CD14-positive monocyte (primary cell): ENCODE measurements at regions not wholly inside any gene's neighbourhood (a gene's known extent, or its start where the extent isn't known, plus 50 kb on each side); places are given as distances from the start of the nearest gene placed in this dataset.

ENCODE experiments used
- DNase-seq, 3 donors: peaks; one replicate each; pipeline ENCODE4 v3.0.0-alpha.2; 2011 to 2022
- H2AFZ ChIP-seq: 2 replicates; pipeline ENCODE4 v1.6.0; 2012; ENCODE audit warnings: mild to moderate bottlenecking, low read depth, low read length, inconsistent platforms; ENCODE audit not compliant: insufficient read depth, poor library complexity, severe bottlenecking
- H3K27ac ChIP-seq, 2 donors: 1 replicate in 1 of 2; 2 replicates in 1 of 2; pipeline ENCODE4 v1.5.1; 2012 to 2013; ENCODE audit warnings: low read length in 2 of 2, control low read depth in 1 of 2, inconsistent platforms in 1 of 2, low read depth in 1 of 2, mild to moderate bottlenecking in 1 of 2
- H3K27me3 ChIP-seq, 2 donors: one replicate each; pipeline versions ENCODE4 v1.6.0 to v1.6.1; 2011 to 2013; ENCODE audit warnings: low read length in 2 of 2; ENCODE audit not compliant: control insufficient read depth in 2 of 2, insufficient read depth in 2 of 2
- H3K36me3 ChIP-seq, 2 donors: replicated peaks in 1 of 2; 1 replicate in 1 of 2; 2 replicates in 1 of 2; pipeline versions ENCODE4 v1.5.1 to v1.6.1; 2012 to 2013; ENCODE audit warnings: low read length in 2 of 2, control low read depth in 1 of 2, inconsistent platforms in 1 of 2, mild to moderate bottlenecking in 1 of 2; ENCODE audit not compliant: insufficient read depth in 2 of 2, control insufficient read depth in 1 of 2
- H3K4me1 ChIP-seq, 2 donors: 1 replicate in 1 of 2; 2 replicates in 1 of 2; pipeline versions ENCODE4 v1.5.1 to v1.6.1; 2012 to 2013; ENCODE audit warnings: low read length in 2 of 2, control low read depth in 1 of 2, inconsistent platforms in 1 of 2, mild to moderate bottlenecking in 1 of 2, moderate library complexity in 1 of 2; ENCODE audit not compliant: insufficient read depth in 2 of 2, control insufficient read depth in 1 of 2
- H3K4me2 ChIP-seq: replicated peaks from 2 replicates; pipeline ENCODE3; 2012; ENCODE audit warnings: low read length, moderate library complexity, mild to moderate bottlenecking; ENCODE audit not compliant: poor library complexity, severe bottlenecking; ENCODE audit errors: extremely low read depth
- H3K4me3 ChIP-seq, 3 experiments: fragments of 200-600 bp in 1 of 3; sonication (generic) in 1 of 3; replicated peaks in 1 of 3; 1 replicate in 2 of 3; 2 replicates in 1 of 3; pipeline ENCODE4 v1.5.1; 2011 to 2013; ENCODE audit warnings: low read length in 3 of 3, mild to moderate bottlenecking in 3 of 3, control low read depth in 2 of 3, low read depth in 2 of 3, inconsistent platforms in 1 of 3, moderate library complexity in 1 of 3
- H3K79me2 ChIP-seq: 2 replicates; pipeline ENCODE4 v1.6.0; 2012; ENCODE audit warnings: mild to moderate bottlenecking, control low read depth, inconsistent platforms, low read length, moderate library complexity; ENCODE audit not compliant: insufficient read depth
- H3K9ac ChIP-seq: 2 replicates; pipeline ENCODE4 v1.6.0; 2017; ENCODE audit warnings: low read length, mild to moderate bottlenecking; ENCODE audit not compliant: insufficient read depth, poor library complexity, severe bottlenecking
- H3K9me3 ChIP-seq, 2 donors: replicated peaks in 1 of 2; 1 replicate in 1 of 2; 2 replicates in 1 of 2; pipeline versions ENCODE4 v1.5.1 to v1.6.1; 2012 to 2013; ENCODE audit warnings: low read length in 2 of 2, control low read depth in 1 of 2; ENCODE audit not compliant: control insufficient read depth in 1 of 2, insufficient read depth in 1 of 2
- H4K20me1 ChIP-seq: 2 replicates; pipeline ENCODE4 v1.6.0; 2012; ENCODE audit warnings: mild to moderate bottlenecking, low read length, control low read depth, moderate library complexity; ENCODE audit not compliant: insufficient read depth
- H3K27ac Mint-ChIP-seq, 7 donors: one replicate each; pipeline ENCODE4 v1.8.0; 2020; ENCODE audit warnings: mild to moderate bottlenecking in 7 of 7, mixed read lengths in 7 of 7, moderate library complexity in 6 of 7, inconsistent platforms in 2 of 7
- H3K27me3 Mint-ChIP-seq, 3 donors: one replicate each; pipeline ENCODE4 v1.8.0; 2021 to 2022; ENCODE audit warnings: low read depth in 3 of 3, mild to moderate bottlenecking in 3 of 3, mixed read lengths in 3 of 3, moderate library complexity in 3 of 3, inconsistent platforms in 1 of 3
- H3K36me3 Mint-ChIP-seq, 2 donors: one replicate each; pipeline ENCODE4 v1.8.0; 2020; ENCODE audit warnings: mixed read lengths in 2 of 2, inconsistent platforms in 1 of 2, mild to moderate bottlenecking in 1 of 2
- H3K4me1 Mint-ChIP-seq: one replicate; pipeline ENCODE4 v1.8.0; 2020; ENCODE audit warnings: mild to moderate bottlenecking, mixed read lengths
- H3K4me3 Mint-ChIP-seq, 2 donors: one replicate each; pipeline ENCODE4 v1.8.0; 2020; ENCODE audit warnings: mild to moderate bottlenecking in 2 of 2, mixed read lengths in 2 of 2, moderate library complexity in 1 of 2
- H3K9me3 Mint-ChIP-seq, 7 donors: one replicate each; pipeline ENCODE4 v1.8.0; 2020 to 2022; ENCODE audit warnings: mixed read lengths in 7 of 7, mild to moderate bottlenecking in 6 of 7, moderate library complexity in 6 of 7, inconsistent platforms in 2 of 7
- CTCF ChIP-seq: fragments of 200-600 bp; IDR thresholded peaks from one replicate; pipeline ENCODE4 v1.8.0; 2022; ENCODE audit warnings: antibody characterized with exemption, mild to moderate bottlenecking
- WGBS: methylation state at CpG from one replicate; pipeline ENCODE4 v1.1.5; 2013; ENCODE audit warnings: missing lambda C conversion rate; ENCODE audit not compliant: insufficient coverage; 5-methylcytosine and 5-hydroxymethylcytosine counted together
- intact Hi-C, 2 donors: fragments of 100-400 bp; cut with micrococcal nuclease; formaldehyde crosslinking; loops; one replicate each; pipeline versions ENCODE4 v1.15.0 to v1.15.1; 2023

DNA sequence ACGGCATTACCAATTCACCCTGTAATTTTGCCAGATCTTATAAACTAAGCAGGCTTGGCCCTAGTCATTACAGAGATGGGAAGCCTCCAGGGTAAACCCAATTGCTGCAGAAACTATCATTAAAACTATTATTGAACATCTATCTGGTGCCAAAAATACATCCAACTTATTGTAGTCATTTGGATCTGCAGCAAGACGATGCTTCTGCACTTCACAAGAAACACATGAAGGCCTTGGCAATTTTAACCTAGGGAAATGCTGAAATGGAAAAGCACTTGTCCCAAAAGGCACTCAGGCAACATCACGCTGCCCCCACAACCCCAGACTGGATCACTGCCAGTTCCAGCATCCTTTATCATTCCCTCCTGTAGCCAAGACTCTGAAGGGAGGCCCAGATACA, 85.3 kb upstream of the ACVR2A start:
- Histone ChIP-seq H3K4me2 (no peak overlapping the region), H3K27me3 (no peaks in the 10 kb centered on the region), H4K20me1 (no peaks in the 10 kb centered on the region), H3K79me2 (no peaks in the 10 kb centered on the region), H3K4me3 (no peak overlapping the region), H3K27ac (no peak overlapping the region), H2AFZ (no peak overlapping the region), H3K4me1 (no peaks in the 10 kb centered on the region), H3K9me3 (peaks cover 0 to 3% of the 10 kb centered on the region in 2 donors), H3K9ac (no peak overlapping the region), H3K36me3 (no peaks in the 10 kb centered on the region)
- Mint-ChIP-seq H3K27me3 (peaks cover 0 to 4% (median 3%) of the 10 kb centered on the region in 3 donors), H3K27ac (no peak overlapping the region), H3K36me3 (no peaks in the 10 kb centered on the region), H3K4me3 (no peak overlapping the region), H3K4me1 (no peaks in the 10 kb centered on the region), H3K9me3 (peaks cover 0 to 4% (median 2%) of the 10 kb centered on the region in 7 donors)
- no peak for TF ChIP-seq CTCF
- no peak for DNase-seq
- intact Hi-C loops, result no loop called here
- 65% methylated on average over 2 of the region's 3 CpGs for WGBS

GRCh38 chr2:147758821-147759220, 86.0 kb upstream of the ACVR2A start:
- Mint-ChIP-seq H3K27me3 (peaks cover 0 to 4% (median 3%) of the 10 kb centered on the region in 3 donors), H3K4me3 (no peak overlapping the region), H3K4me1 (no peaks in the 10 kb centered on the region), H3K36me3 (no peaks in the 10 kb centered on the region), H3K9me3 (peaks cover 0 to 3% (median 2%) of the 10 kb centered on the region in 7 donors), H3K27ac (no peak overlapping the region)
- no peak for TF ChIP-seq CTCF
- no peak overlapping the region for H2AFZ ChIP-seq
- no peaks in the 10 kb centered on the region for H3K4me1 ChIP-seq
- H3K27ac ChIP-seq, result no peak overlapping the region
- H3K9me3 ChIP-seq, result peaks cover 0 to 3% of the 10 kb centered on the region in 2 donors
- intact Hi-C loops, result no loop called here
- no peak overlapping the region for H3K9ac ChIP-seq
- H3K36me3 ChIP-seq, result no peaks in the 10 kb centered on the region
- no CpG with 5 or more reads among the region's 2 CpGs for WGBS
- DNase-seq, result no peak
- no peak overlapping the region for H3K4me3 ChIP-seq
- no peaks in the 10 kb centered on the region for H4K20me1 ChIP-seq
- no peak overlapping the region for H3K4me2 ChIP-seq
- H3K79me2 ChIP-seq, result no peaks in the 10 kb centered on the region
- no peaks in the 10 kb centered on the region for H3K27me3 ChIP-seq
